ENCODE measurements at regions not wholly inside any gene's neighbourhood (a gene's known extent, or its start where the extent isn't known, plus 50 kb on each side); places are given as distances from the start of the nearest gene placed in this dataset.
"Not testable (repeated sequence)": the region's sequence is repeated elsewhere in the genome, so short reads cannot be mapped to it uniquely, and the experiment has no call there.

DNA sequence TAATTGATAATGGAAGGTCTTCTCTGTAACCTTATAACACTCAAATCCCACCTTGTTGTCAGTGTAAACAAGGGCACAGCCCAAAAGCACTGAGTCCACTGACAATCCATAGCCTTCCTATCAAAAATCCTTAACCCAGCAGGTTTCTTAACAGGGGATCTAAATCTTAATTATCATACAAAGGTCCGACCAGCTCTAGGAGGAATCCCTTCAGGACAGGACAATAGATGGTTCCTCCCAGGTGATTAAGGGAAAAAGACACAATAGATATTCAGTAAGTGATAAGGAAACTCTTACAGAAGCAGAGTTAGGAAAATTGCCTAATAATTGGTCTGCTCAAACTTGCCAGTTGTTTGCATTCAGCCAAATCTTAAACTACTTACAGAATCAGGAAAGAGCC is 951.9 kb upstream of the CTNND2 start:
- H2BK15ac ChIP-seq (ENCODE audit: low read length); H3K23me2 ChIP-seq (ENCODE audit: low read depth, low read length); H3K4me2 ChIP-seq (ENCODE audit: insufficient read depth in 1 of 2, low read depth in 2 of 2, low read length in 2 of 2); H2AK5ac ChIP-seq (ENCODE audit: low read depth, low read length); H4K20me1 ChIP-seq (replicated peaks in 1 of 2; ENCODE audit: control insufficient read depth in 1 of 2, insufficient read depth in 2 of 2, low read length in 2 of 2); H3K9me3 ChIP-seq (ENCODE audit: insufficient read depth in 2 of 2, low read depth in 1 of 2, low read length in 1 of 2); H3K56ac ChIP-seq (replicated peaks; ENCODE audit: insufficient read length, low read depth, low read length); H4K8ac ChIP-seq (ENCODE audit: extremely low read depth, insufficient read depth, low read length); H2BK120ac ChIP-seq (replicated peaks; ENCODE audit: low read depth, low read length); H3K27ac ChIP-seq (ENCODE audit: low read depth, low read length); H2BK12ac ChIP-seq (ENCODE audit: low read depth, low read length); H3K4me3 ChIP-seq (ENCODE audit: extremely low read depth in 1 of 4, insufficient read depth in 2 of 4, low read depth in 3 of 4, low read length in 4 of 4); H3K4ac ChIP-seq (replicated peaks; ENCODE audit: insufficient read length, low read depth, low read length); H3K27me3 ChIP-seq (replicated peaks in 1 of 4; ENCODE audit: control insufficient read depth in 3 of 4, extremely low read depth in 1 of 4, insufficient read depth in 3 of 4, low read length in 3 of 4); H2AFZ ChIP-seq (ENCODE audit: low read length); POLR2A ChIA-PET (ENCODE audit: partially characterized antibody); H3K14ac ChIP-seq (ENCODE audit: insufficient read length); H4K91ac ChIP-seq (replicated peaks; ENCODE audit: insufficient read length, low read length); H3K23ac ChIP-seq (ENCODE audit: insufficient read length); H3K79me2 ChIP-seq (ENCODE audit: control insufficient read depth in 1 of 2, insufficient read depth in 2 of 2, low read length in 2 of 2); H4K5ac ChIP-seq (ENCODE audit: insufficient read length, low read depth, low read length); DNase-seq (ENCODE audit: low read depth in 1 of 2, low spot score in 2 of 2); H3K18ac ChIP-seq (ENCODE audit: extremely low read depth, low read length); FAIRE-seq; H2BK5ac ChIP-seq (ENCODE audit: low read depth, low read length); H2BK20ac ChIP-seq (ENCODE audit: low read length); H3K9ac ChIP-seq (replicated peaks in 1 of 4; ENCODE audit: extremely low read depth in 1 of 4, low read depth in 3 of 4, low read length in 3 of 4); CTCF ChIA-PET (ENCODE audit: partially characterized antibody); H3K4me1 ChIP-seq (replicated peaks in 1 of 4; ENCODE audit: control insufficient read depth in 3 of 4, insufficient read depth in 4 of 4, low read length in 3 of 4); H3K36me3 ChIP-seq (ENCODE audit: control insufficient read depth in 2 of 4, insufficient read depth in 4 of 4, low read length in 3 of 4); H3K79me1 ChIP-seq (ENCODE audit: low read depth, low read length): not testable (repeated sequence)
- 54% methylated on average over 1 of the region's 1 CpG; no CpG with 5 or more reads in 1 of the 2 experiments for WGBS, 2 experiments (ENCODE audit: extremely low coverage in 1 of 2, insufficient coverage in 1 of 2, insufficient read length in 1 of 2, insufficient replicate concordance in 2 of 2, low coverage in 1 of 2, low lambda C conversion rate in 2 of 2, missing lambda C conversion rate in 1 of 2)

Measured in H1 (cell line).